ENCODE measurements at regions not wholly inside any gene's neighbourhood (a gene's known extent, or its start where the extent isn't known, plus 50 kb on each side); places are given as distances from the start of the nearest gene placed in this dataset.

GRCh38 chr14:61878931-61879330 is 116.7 kb downstream of the SNAPC1 start:
- no peaks in the 10 kb centered on the region for H3K4me1 Mint-ChIP-seq (ENCODE audit: low read depth in 2 of 2)
- no peak overlapping the region for H3K27ac Mint-ChIP-seq
- DNase-seq = no peak
- no peak for ATAC-seq (replicated peaks)
- H3K36me3 Mint-ChIP-seq (ENCODE audit: insufficient read depth) = no peaks in the 10 kb centered on the region
- peaks cover 82 to 83% of the 10 kb centered on the region in 2 donors for H3K27me3 Mint-ChIP-seq
- H3K9me3 Mint-ChIP-seq = no peaks in the 10 kb centered on the region
- no peak overlapping the region for H3K4me3 Mint-ChIP-seq

- H3K4me1 Mint-ChIP-seq (ENCODE audit: low read depth in 2 of 2) = no peaks in the 10 kb centered on the region
- H3K36me3 Mint-ChIP-seq (ENCODE audit: insufficient read depth) = no peaks in the 10 kb centered on the region
- no peak overlapping the region for H3K4me3 Mint-ChIP-seq
- H3K27me3 Mint-ChIP-seq = peaks cover 63 to 66% of the 10 kb centered on the region in 2 donors
- DNase-seq (no peak), ATAC-seq (replicated peaks) (no peak)
- no peaks in the 10 kb centered on the region for H3K9me3 Mint-ChIP-seq
- no peak overlapping the region for H3K27ac Mint-ChIP-seq
These were observed 118.8 kb downstream of the SNAPC1 start for GRCh38 chr14:61881046-61881445.

- DNase-seq (no peak), ATAC-seq (replicated peaks) (no peak)
- no peaks in the 10 kb centered on the region for H3K9me3 Mint-ChIP-seq
- peaks cover 33 to 36% of the 10 kb centered on the region in 2 donors for H3K27me3 Mint-ChIP-seq
- H3K4me1 Mint-ChIP-seq (ENCODE audit: low read depth in 2 of 2) = peaks cover 4 to 5% of the 10 kb centered on the region in 2 donors
- H3K27ac Mint-ChIP-seq = no peak overlapping the region
- no peak overlapping the region for H3K4me3 Mint-ChIP-seq
- H3K36me3 Mint-ChIP-seq (ENCODE audit: insufficient read depth) = no peaks in the 10 kb centered on the region
These were observed 122.5 kb downstream of the SNAPC1 start for GRCh38 chr14:61884711-61885110.

GRCh38 chr14:61885203-61885961 is 123.2 kb downstream of the SNAPC1 start:
- DNase-seq (no peak), ATAC-seq (replicated peaks) (no peak)
- Mint-ChIP-seq H3K27me3 (peaks cover 27 to 30% of the 10 kb centered on the region in 2 donors), H3K4me3 (no peak overlapping the region), H3K27ac (no peak overlapping the region), H3K4me1 (ENCODE audit: low read depth in 2 of 2) (peaks cover 9 to 10% of the 10 kb centered on the region in 2 donors), H3K9me3 (no peaks in the 10 kb centered on the region), H3K36me3 (ENCODE audit: insufficient read depth) (no peaks in the 10 kb centered on the region)

GRCh38 chr14:61887628-61888027 is 125.4 kb downstream of the SNAPC1 start:
- Mint-ChIP-seq H3K36me3 (ENCODE audit: insufficient read depth) (no peaks in the 10 kb centered on the region), H3K4me3 (no peak overlapping the region), H3K4me1 (ENCODE audit: low read depth in 2 of 2) (peaks cover 9 to 10% of the 10 kb centered on the region in 2 donors), H3K27me3 (peaks cover 9 to 13% of the 10 kb centered on the region in 2 donors), H3K27ac (no peak overlapping the region), H3K9me3 (no peaks in the 10 kb centered on the region)
- no peak for DNase-seq
- no peak for ATAC-seq (replicated peaks)

- peaks cover 9 to 10% of the 10 kb centered on the region in 2 donors for H3K4me1 Mint-ChIP-seq (ENCODE audit: low read depth in 2 of 2)
- peak; percentile 95 for ATAC-seq (replicated peaks)
These were observed 127.7 kb downstream of the SNAPC1 start for GRCh38 chr14:61889914-61890351.

GRCh38 chr14:61891170-61891569 is 128.9 kb downstream of the SNAPC1 start:
- Mint-ChIP-seq H3K27me3 (no peaks in the 10 kb centered on the region), H3K36me3 (ENCODE audit: insufficient read depth) (no peaks in the 10 kb centered on the region), H3K4me1 (ENCODE audit: low read depth in 2 of 2) (peaks cover 9 to 10% of the 10 kb centered on the region in 2 donors), H3K4me3 (no peak overlapping the region), H3K27ac (no peak overlapping the region), H3K9me3 (no peaks in the 10 kb centered on the region)
- DNase-seq (no peak), ATAC-seq (replicated peaks) (no peak)

More at GRCh38 chr14:61889914-61890351, 127.7 kb downstream of the SNAPC1 start:
- peak overlapping the region; percentile 62 to 69 for H3K4me3 Mint-ChIP-seq
- H3K9me3 Mint-ChIP-seq = no peaks in the 10 kb centered on the region
- DNase-seq = peak; percentile 1 to 20 (median 5)
- H3K27ac Mint-ChIP-seq = peak overlapping the region; percentile 89 to 91
- no peaks in the 10 kb centered on the region for H3K27me3 Mint-ChIP-seq
- H3K36me3 Mint-ChIP-seq (ENCODE audit: insufficient read depth) = no peaks in the 10 kb centered on the region

- Mint-ChIP-seq H3K4me1 (ENCODE audit: low read depth in 2 of 2) (peaks cover 9 to 10% of the 10 kb centered on the region in 2 donors), H3K9me3 (no peaks in the 10 kb centered on the region), H3K27ac (no peak overlapping the region), H3K4me3 (no peak overlapping the region), H3K36me3 (ENCODE audit: insufficient read depth) (no peaks in the 10 kb centered on the region), H3K27me3 (no peaks in the 10 kb centered on the region)
- ATAC-seq (replicated peaks) = no peak
- DNase-seq = no peak
These were observed 129.6 kb downstream of the SNAPC1 start for GRCh38 chr14:61891810-61892209.

GRCh38 chr14:61893371-61893940 is 131.2 kb downstream of the SNAPC1 start:
- Mint-ChIP-seq H3K36me3 (ENCODE audit: insufficient read depth) (no peaks in the 10 kb centered on the region), H3K4me3 (no peak overlapping the region), H3K4me1 (ENCODE audit: low read depth in 2 of 2) (peaks cover 9 to 10% of the 10 kb centered on the region in 2 donors), H3K27me3 (peaks cover 0 to 7% of the 10 kb centered on the region in 2 donors), H3K9me3 (no peaks in the 10 kb centered on the region), H3K27ac (no peak overlapping the region)
- DNase-seq = no peak
- ATAC-seq (replicated peaks) = no peak

- H3K4me1 Mint-ChIP-seq (ENCODE audit: low read depth in 2 of 2) = peaks cover 6 to 7% of the 10 kb centered on the region in 2 donors
- ATAC-seq (replicated peaks) (no peak), DNase-seq (peak; percentile 19 to 36 (median 34))
- H3K9me3 Mint-ChIP-seq = no peaks in the 10 kb centered on the region
- no peak overlapping the region for H3K27ac Mint-ChIP-seq
- peaks cover 0 to 10% of the 10 kb centered on the region in 2 donors for H3K27me3 Mint-ChIP-seq
- no peak overlapping the region for H3K4me3 Mint-ChIP-seq
- no peaks in the 10 kb centered on the region for H3K36me3 Mint-ChIP-seq (ENCODE audit: insufficient read depth)
These were observed 132.3 kb downstream of the SNAPC1 start for GRCh38 chr14:61894452-61895077.

- Mint-ChIP-seq H3K4me3 (no peak overlapping the region), H3K4me1 (ENCODE audit: low read depth in 2 of 2) (no peaks in the 10 kb centered on the region), H3K27me3 (peaks cover 0 to 22% of the 10 kb centered on the region in 2 donors), H3K9me3 (no peaks in the 10 kb centered on the region), H3K36me3 (ENCODE audit: insufficient read depth) (no peaks in the 10 kb centered on the region), H3K27ac (no peak overlapping the region)
- no peak for DNase-seq
- ATAC-seq (replicated peaks) = no peak
These were observed 135.1 kb downstream of the SNAPC1 start for GRCh38 chr14:61897300-61897699.

GRCh38 chr14:61898568-61898967 is 136.3 kb downstream of the SNAPC1 start:
- no peak overlapping the region for H3K27ac Mint-ChIP-seq
- H3K4me3 Mint-ChIP-seq = no peak overlapping the region
- no peaks in the 10 kb centered on the region for H3K9me3 Mint-ChIP-seq
- ATAC-seq (replicated peaks) (no peak), DNase-seq (no peak)
- H3K27me3 Mint-ChIP-seq = peaks cover 0 to 22% of the 10 kb centered on the region in 2 donors
- H3K36me3 Mint-ChIP-seq (ENCODE audit: insufficient read depth) = no peaks in the 10 kb centered on the region
- H3K4me1 Mint-ChIP-seq (ENCODE audit: low read depth in 2 of 2) = no peaks in the 10 kb centered on the region

GRCh38 chr14:61899497-61899896 is 137.3 kb downstream of the SNAPC1 start:
- Mint-ChIP-seq H3K27me3 (peaks cover 0 to 22% of the 10 kb centered on the region in 2 donors), H3K9me3 (no peaks in the 10 kb centered on the region), H3K27ac (no peak overlapping the region), H3K36me3 (ENCODE audit: insufficient read depth) (no peaks in the 10 kb centered on the region), H3K4me3 (no peak overlapping the region), H3K4me1 (ENCODE audit: low read depth in 2 of 2) (no peaks in the 10 kb centered on the region)
- DNase-seq (no peak), ATAC-seq (replicated peaks) (no peak)
